SH-SY5Y (cell line): ENCODE measurements at regions not wholly inside any gene's neighbourhood (a gene's known extent, or its start where the extent isn't known, plus 50 kb on each side); places are given as distances from the start of the nearest gene placed in this dataset.

Experiments
- GATA2 ChIP-seq: IDR thresholded peaks from 2 replicates; pipeline ENCODE4 v1.6.1; 2011; ENCODE audit warnings: mild to moderate bottlenecking, low read depth, low read length
- GATA3 ChIP-seq: IDR thresholded peaks from 2 replicates; pipeline ENCODE4 v1.6.1; 2011; ENCODE audit warnings: low read depth, mild to moderate bottlenecking, low read length, moderate library complexity

GRCh38 chr20:17857639-17858449 is 110.8 kb downstream of the SNX5 start:
- TF ChIP-seq GATA3 = no peak
- TF ChIP-seq GATA2 = no peak
